K562 (cell line): ENCODE measurements at regions not wholly inside any gene's neighbourhood (a gene's known extent, or its start where the extent isn't known, plus 50 kb on each side); places are given as distances from the start of the nearest gene placed in this dataset.

Experiments used
- ATAC-seq: fragments of 200-7000 bp; cut with Tn5 transposase; 3 replicates; pipeline ENCODE4 v1.9.1; 2020; ENCODE audit warnings: moderate library complexity
- BruUV-seq: library from RNA; stranded (reverse); fragments of 400-500 nt; replicated peaks from 2 replicates; lab custom pipeline; 2021; lab: Mats Ljungman, UMichigan
- CTCF ChIA-PET: fragments of 300-600 bp; formaldehyde crosslinking; extraction: SDS; loops from one replicate; lab custom pipeline; 2021; ENCODE audit warnings: low intra/inter-chr PET ratio; lab: Yijun Ruan, JAX
- POLR2A ChIA-PET: fragments of 300-600, 350-650 bp; sonication (Branson Sonifier 250); formaldehyde crosslinking; extraction: SDS; loops from one replicate; lab custom pipeline; 2021; ENCODE audit warnings: antibody characterized with exemption, inconsistent platforms; lab: Yijun Ruan, JAX
- DNase-seq, 4 experiments: peaks; one replicate each; pipeline versions ENCODE4 v3.0.0 to v3.0.0-alpha.2; 2011 to 2018; ENCODE audit warnings: low spot score in 3 of 4, mixed read lengths in 3 of 4; ENCODE audit errors: extremely low read depth in 1 of 4
- FAIRE-seq: peaks from 2 replicates; lab custom pipeline; 2011; peaks lifted over from hg19 to GRCh38; lab: Jason Lieb, UNC
- H2AFZ ChIP-seq: 2 replicates; pipeline ENCODE4 v1.6.0; 2011; ENCODE audit warnings: low read depth, low read length, control low read depth, inconsistent platforms
- H3K27ac ChIP-seq: fragments of 200-600 bp; 3 replicates; pipeline ENCODE4 v1.8.0; 2011; ENCODE audit warnings: low read depth, mild to moderate bottlenecking, control low read depth, inconsistent platforms, low read length, moderate library complexity, mixed read lengths; ENCODE audit errors: extremely low read depth
- H3K27me3 ChIP-seq, 2 experiments: fragments of 300-600 bp in 1 of 2; 2 replicates in 1 of 2; 3 replicates in 1 of 2; pipeline versions ENCODE4 v1.6.0 to v1.8.0; 2011; ENCODE audit warnings: inconsistent platforms in 2 of 2, low read length in 2 of 2, mild to moderate bottlenecking in 1 of 2, mixed read lengths in 1 of 2, moderate library complexity in 1 of 2; ENCODE audit not compliant: control insufficient read depth in 2 of 2, insufficient read depth in 2 of 2
- H3K36me3 ChIP-seq: fragments of 300-600 bp; 3 replicates; pipeline ENCODE4 v1.8.0; 2011; ENCODE audit warnings: mild to moderate bottlenecking, low read length, inconsistent platforms; ENCODE audit not compliant: control insufficient read depth, insufficient read depth
- H3K4me1 ChIP-seq, 2 experiments: fragments of 200-600 bp in 1 of 2; replicated peaks in 1 of 2; 2 replicates in 1 of 2; 3 replicates in 1 of 2; pipeline versions ENCODE4 v1.5.1 to v1.8.0; 2011; ENCODE audit warnings: inconsistent platforms in 2 of 2, low read length in 2 of 2, mild to moderate bottlenecking in 1 of 2, mixed read lengths in 1 of 2, moderate library complexity in 1 of 2; ENCODE audit not compliant: control insufficient read depth in 2 of 2, insufficient read depth in 2 of 2
- H3K4me2 ChIP-seq: 2 replicates; pipeline ENCODE4 v1.6.1; 2011; ENCODE audit warnings: low read length, control low read depth, inconsistent platforms, mixed read lengths; ENCODE audit not compliant: insufficient read depth
- H3K4me3 ChIP-seq: fragments of 200-600 bp; sonication (generic), shearing (Covaris generic); 2 replicates; pipeline ENCODE4 v1.5.1; 2016; ENCODE audit warnings: control low read depth, inconsistent platforms
- H3K79me2 ChIP-seq: fragments of 200-600 bp; 3 replicates; pipeline ENCODE4 v1.8.0; 2011; ENCODE audit warnings: low read length, inconsistent platforms; ENCODE audit not compliant: control insufficient read depth, insufficient read depth
- H3K9ac ChIP-seq, 2 experiments: 2 replicates each; pipeline versions ENCODE4 v1.6.0 to v1.6.1; 2011; ENCODE audit warnings: low read depth in 2 of 2, low read length in 2 of 2, control low read depth in 1 of 2, inconsistent platforms in 1 of 2, mild to moderate bottlenecking in 1 of 2, mixed read lengths in 1 of 2; ENCODE audit not compliant: insufficient read depth in 1 of 2
- H3K9me1 ChIP-seq: one replicate; pipeline ENCODE4 v1.6.0; 2011; ENCODE audit warnings: inconsistent platforms, mild to moderate bottlenecking, low read length, moderate library complexity; ENCODE audit not compliant: control insufficient read depth, insufficient read depth
- H3K9me3 ChIP-seq: replicated peaks from 2 replicates; pipeline ENCODE4 v1.5.1; 2011; ENCODE audit warnings: low read depth, low read length, inconsistent platforms; ENCODE audit not compliant: control insufficient read depth, insufficient read depth
- H4K20me1 ChIP-seq: replicated peaks from 2 replicates; pipeline ENCODE4 v1.6.1; 2011; ENCODE audit warnings: low read length, inconsistent platforms, mixed read lengths; ENCODE audit not compliant: control insufficient read depth, insufficient read depth
- ARID3A ChIP-seq: IDR thresholded peaks from 2 replicates; pipeline ENCODE4 v1.6.1; 2012; ENCODE audit warnings: low read depth, low read length, improper control_type of control experiment, borderline replicate concordance
- BHLHE40 ChIP-seq: IDR thresholded peaks from 2 replicates; pipeline ENCODE4 v1.6.1; 2011; ENCODE audit warnings: low read length, improper control_type of control experiment
- BRCA1 ChIP-seq, 2 experiments: fragments of 450-650 bp in 1 of 2; sonication (generic) in 1 of 2; formaldehyde crosslinking in 1 of 2; IDR thresholded peaks; 2 replicates each; pipeline versions ENCODE4 v1.5.0 to v1.6.1; 2017 to 2020; ENCODE audit warnings: mild to moderate bottlenecking in 1 of 2, missing genetic modification reagents in 1 of 2
- ETV1 ChIP-seq: fragments of 450-650 bp; conservative IDR thresholded peaks from 2 replicates; pipeline ENCODE4 v1.6.1; 2016; ENCODE audit warnings: missing genetic modification characterization, control low read depth, low read depth, missing compliant biosample characterization
- MCM3 ChIP-seq: fragments of 450-650 bp; IDR thresholded peaks from 2 replicates; pipeline ENCODE4 v1.6.1; 2016
- ZBED1 ChIP-seq: IDR thresholded peaks from 2 replicates; pipeline ENCODE4 v1.6.1; 2014
- ZNF764 ChIP-seq: fragments of 250-450 bp; sonication (Bioruptor Pico); IDR thresholded peaks from 2 replicates; pipeline ENCODE4 v1.4.0; 2020; ENCODE audit warnings: low read depth, mild to moderate bottlenecking, moderate library complexity
- WGBS: fragments of 100-300 bp; shearing (Covaris generic); methylation state at CpG from one replicate; pipeline ENCODE4 v1.1.6; 2016; ENCODE audit warnings: low coverage, mixed read lengths; ENCODE audit not compliant: insufficient coverage; ENCODE audit errors: missing lambda C conversion rate; 5-methylcytosine and 5-hydroxymethylcytosine counted together
- in situ Hi-C: fragments of 300-500 bp; cut with MboI; formaldehyde crosslinking; loops from 4 replicates; pipeline ENCODE4 v1.15.0; 2018; ENCODE audit warnings: inconsistent platforms, mixed read lengths
- intact Hi-C: fragments of 100-400 bp; cut with micrococcal nuclease; formaldehyde crosslinking; loops from 2 replicates; pipeline ENCODE4 v1.14.2; 2022
- TF ChIP-seq, protein P1 (sequence below): sonication (generic); formaldehyde crosslinking; IDR thresholded peaks from 2 replicates; pipeline ENCODE4 v1.8.1; 2023; ENCODE audit warnings: mild to moderate bottlenecking, missing genetic modification reagents

- 12% methylated on average over 6 of the region's 6 CpGs for WGBS
- Histone ChIP-seq H3K9me1 (no peaks in the 10 kb centered on the region), H3K27me3 (peaks cover 3 to 4% of the 10 kb centered on the region in 2 experiments; a peak in 2 of 5 replicates), H3K4me1 (no peaks in the 10 kb centered on the region; a peak in 2 of 5 replicates), H3K9ac (no peak overlapping the region), H3K4me2 (peak overlapping the region; percentile 19; the same call in 1 of the 2 replicates), H3K27ac (no peak overlapping the region), H2AFZ (peak overlapping the region; percentile 74), H4K20me1 (no peaks in the 10 kb centered on the region), H3K9me3 (no peaks in the 10 kb centered on the region), H3K4me3 (no peak overlapping the region), H3K36me3 (no peaks in the 10 kb centered on the region), H3K79me2 (no peaks in the 10 kb centered on the region)
- in situ Hi-C loops = no loop called here
- CTCF ChIA-PET = no interaction called here
- POLR2A ChIA-PET = interaction anchor here (0.6 to 1.4 kb wide), 3 partner anchors 16 to 140 kb away, joined by 3 read pairs; no protein-coding TSS in a partner anchor
- TF ChIP-seq ETV1 (no peak), BRCA1 (IDR thresholded peaks at IDR 0.05) (no peak), BRCA1 (CRISPR knock-in tag; IDR thresholded peaks at IDR 0.05) (no peak), ZBED1 (no peak), BHLHE40 (no peak), ZNF764 (CRISPR knock-in tag) (no peak), MCM3 (no peak), ARID3A (no peak)
- TF ChIP-seq, protein P1, sequence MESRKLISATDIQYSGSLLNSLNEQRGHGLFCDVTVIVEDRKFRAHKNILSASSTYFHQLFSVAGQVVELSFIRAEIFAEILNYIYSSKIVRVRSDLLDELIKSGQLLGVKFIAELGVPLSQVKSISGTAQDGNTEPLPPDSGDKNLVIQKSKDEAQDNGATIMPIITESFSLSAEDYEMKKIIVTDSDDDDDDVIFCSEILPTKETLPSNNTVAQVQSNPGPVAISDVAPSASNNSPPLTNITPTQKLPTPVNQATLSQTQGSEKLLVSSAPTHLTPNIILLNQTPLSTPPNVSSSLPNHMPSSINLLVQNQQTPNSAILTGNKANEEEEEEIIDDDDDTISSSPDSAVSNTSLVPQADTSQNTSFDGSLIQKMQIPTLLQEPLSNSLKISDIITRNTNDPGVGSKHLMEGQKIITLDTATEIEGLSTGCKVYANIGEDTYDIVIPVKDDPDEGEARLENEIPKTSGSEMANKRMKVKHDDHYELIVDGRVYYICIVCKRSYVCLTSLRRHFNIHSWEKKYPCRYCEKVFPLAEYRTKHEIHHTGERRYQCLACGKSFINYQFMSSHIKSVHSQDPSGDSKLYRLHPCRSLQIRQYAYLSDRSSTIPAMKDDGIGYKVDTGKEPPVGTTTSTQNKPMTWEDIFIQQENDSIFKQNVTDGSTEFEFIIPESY (CRISPR knock-in tag) = no peak
- FAIRE-seq (no peak), DNase-seq (no peak), ATAC-seq (no peak)
- BruUV-seq = no TSS peak
- intact Hi-C loops = loop anchor here (10.0 kb wide), 1 partner anchor 64 kb away; no protein-coding TSS in a partner anchor
These were observed 102.3 kb upstream of the BCAT1 start for GRCh38 chr12:25051171-25051570.
